ENCODE measurements at regions not wholly inside any gene's neighbourhood (a gene's known extent, or its start where the extent isn't known, plus 50 kb on each side); places are given as distances from the start of the nearest gene placed in this dataset.

DNA sequence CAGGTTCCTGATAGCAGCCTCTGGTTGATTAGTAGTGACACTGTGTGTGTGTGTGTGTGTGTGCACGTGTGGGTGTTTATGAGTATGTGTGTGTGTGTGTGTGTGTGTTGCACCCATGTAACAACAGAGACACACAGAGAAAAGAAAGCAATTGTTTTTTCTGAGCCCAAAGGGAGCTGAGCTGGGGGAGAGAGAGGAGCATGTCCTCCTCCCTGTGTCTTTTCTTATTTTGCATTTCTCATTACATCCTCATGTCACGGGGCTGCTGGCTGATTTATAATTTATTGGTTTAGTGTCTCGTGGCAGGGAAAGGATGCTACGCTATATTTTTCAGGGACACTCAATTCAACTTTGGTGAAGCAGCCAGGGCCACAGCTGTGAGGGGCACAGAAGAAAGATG, 511.4 kb downstream of the BCOR start:
- TF ChIP-seq, protein P1, sequence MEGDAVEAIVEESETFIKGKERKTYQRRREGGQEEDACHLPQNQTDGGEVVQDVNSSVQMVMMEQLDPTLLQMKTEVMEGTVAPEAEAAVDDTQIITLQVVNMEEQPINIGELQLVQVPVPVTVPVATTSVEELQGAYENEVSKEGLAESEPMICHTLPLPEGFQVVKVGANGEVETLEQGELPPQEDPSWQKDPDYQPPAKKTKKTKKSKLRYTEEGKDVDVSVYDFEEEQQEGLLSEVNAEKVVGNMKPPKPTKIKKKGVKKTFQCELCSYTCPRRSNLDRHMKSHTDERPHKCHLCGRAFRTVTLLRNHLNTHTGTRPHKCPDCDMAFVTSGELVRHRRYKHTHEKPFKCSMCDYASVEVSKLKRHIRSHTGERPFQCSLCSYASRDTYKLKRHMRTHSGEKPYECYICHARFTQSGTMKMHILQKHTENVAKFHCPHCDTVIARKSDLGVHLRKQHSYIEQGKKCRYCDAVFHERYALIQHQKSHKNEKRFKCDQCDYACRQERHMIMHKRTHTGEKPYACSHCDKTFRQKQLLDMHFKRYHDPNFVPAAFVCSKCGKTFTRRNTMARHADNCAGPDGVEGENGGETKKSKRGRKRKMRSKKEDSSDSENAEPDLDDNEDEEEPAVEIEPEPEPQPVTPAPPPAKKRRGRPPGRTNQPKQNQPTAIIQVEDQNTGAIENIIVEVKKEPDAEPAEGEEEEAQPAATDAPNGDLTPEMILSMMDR (optimal IDR thresholded peaks at IDR 0.05 in 1 of 3, IDR thresholded peaks at IDR 0.05 in 1 of 3, conservative IDR thresholded peaks at IDR 0.05 in 1 of 3; ENCODE audit: extremely low read depth in 1 of 3, insufficient read depth in 2 of 3, low read length in 3 of 3): no peak
- no peak for TF ChIP-seq EZH2 (IDR thresholded peaks at IDR 0.05; ENCODE audit: low read length)

Measured in keratinocyte (primary cell).